Fibroblast of lung (primary cell): ENCODE measurements at regions not wholly inside any gene's neighbourhood (a gene's known extent, or its start where the extent isn't known, plus 50 kb on each side); places are given as distances from the start of the nearest gene placed in this dataset.

ENCODE experiments used
- CTCF ChIP-seq, 2 donors: IDR thresholded peaks in 1 of 2; conservative IDR thresholded peaks in 1 of 2; 1 replicate in 1 of 2; 2 replicates in 1 of 2; pipeline ENCODE4 v1.5.1; 2011 to 2012; ENCODE audit warnings: low read length in 2 of 2, control low read depth in 1 of 2, inconsistent platforms in 1 of 2, low read depth in 1 of 2, mild to moderate bottlenecking in 1 of 2
- EZH2 ChIP-seq: IDR thresholded peaks from 2 replicates; pipeline ENCODE4 v1.5.1; 2012; ENCODE audit warnings: low read length, control low read depth, mild to moderate bottlenecking; ENCODE audit errors: missing control alignments

- TF ChIP-seq CTCF (conservative IDR thresholded peaks at IDR 0.05 in 1 of 2, IDR thresholded peaks at IDR 0.05 in 1 of 2; ENCODE audit: low read depth in 1 of 2, low read length in 2 of 2) (no peak), EZH2 (no peak)
These were observed 116.8 kb upstream of the UBE2E2 start for GRCh38 chr3:23086331-23086730.
